Large intestine (tissue), 3 donors: ENCODE measurements at regions not wholly inside any gene's neighbourhood (a gene's known extent, or its start where the extent isn't known, plus 50 kb on each side); places are given as distances from the start of the nearest gene placed in this dataset.

Experiments used
- DNase-seq, 2 donors: peaks; one replicate each; pipeline versions ENCODE4 v3.0.0 to v3.0.0-alpha.2; 2013
- H3K27ac ChIP-seq: one replicate; pipeline ENCODE4 v1.5.1; 2013; ENCODE audit warnings: low read length
- H3K27me3 ChIP-seq: 2 replicates; pipeline ENCODE4 v1.6.1; 2013; ENCODE audit warnings: low read length; ENCODE audit not compliant: control insufficient read depth, insufficient read depth
- H3K36me3 ChIP-seq: 2 replicates; pipeline ENCODE4 v1.6.1; 2013; ENCODE audit warnings: low read length; ENCODE audit not compliant: control insufficient read depth, insufficient read depth
- H3K4me1 ChIP-seq: one replicate; pipeline ENCODE4 v1.6.1; 2013; ENCODE audit warnings: low read length; ENCODE audit not compliant: control insufficient read depth, insufficient read depth
- H3K4me3 ChIP-seq: one replicate; pipeline ENCODE4 v1.5.1; 2013; ENCODE audit warnings: low read length
- H3K9me3 ChIP-seq: one replicate; pipeline ENCODE4 v1.6.1; 2013; ENCODE audit warnings: mild to moderate bottlenecking, low read depth, low read length, moderate library complexity; ENCODE audit not compliant: control insufficient read depth
- WGBS: methylation state at CpG from one replicate; pipeline ENCODE4 v1.1.5; 2013; ENCODE audit warnings: low lambda C conversion rate; ENCODE audit not compliant: insufficient coverage; 5-methylcytosine and 5-hydroxymethylcytosine counted together

- peak in 1 of 2 donors; percentile 37 for DNase-seq
- no peaks in the 10 kb centered on the region for H3K27me3 ChIP-seq
- H3K4me1 ChIP-seq, result peaks cover 25% of the 10 kb centered on the region
- no CpG with 5 or more reads among the region's 8 CpGs for WGBS
- H3K27ac ChIP-seq, result peak overlapping the region; percentile 78
- H3K4me3 ChIP-seq, result no peak overlapping the region
- no peaks in the 10 kb centered on the region for H3K36me3 ChIP-seq
- H3K9me3 ChIP-seq, result no peaks in the 10 kb centered on the region
Measured at GRCh38 chr6:12577124-12577850, 139.3 kb upstream of the PHACTR1 start.

GRCh38 chr6:12578097-12578496 lies 138.5 kb upstream of the PHACTR1 start:
- no peak for DNase-seq
- no peaks in the 10 kb centered on the region for H3K27me3 ChIP-seq
- H3K27ac ChIP-seq, result no peak overlapping the region
- H3K9me3 ChIP-seq, result no peaks in the 10 kb centered on the region
- no peaks in the 10 kb centered on the region for H3K36me3 ChIP-seq
- no peak overlapping the region for H3K4me3 ChIP-seq
- peaks cover 25% of the 10 kb centered on the region for H3K4me1 ChIP-seq

- H3K9me3 ChIP-seq, result no peaks in the 10 kb centered on the region
- no CpG with 5 or more reads among the region's 3 CpGs for WGBS
- H3K27ac ChIP-seq, result no peak overlapping the region
- DNase-seq, result no peak
- no peaks in the 10 kb centered on the region for H3K36me3 ChIP-seq
- H3K27me3 ChIP-seq, result no peaks in the 10 kb centered on the region
- H3K4me3 ChIP-seq, result no peak overlapping the region
- peaks cover 21% of the 10 kb centered on the region for H3K4me1 ChIP-seq
Measured at GRCh38 chr6:12578751-12579150, 137.8 kb upstream of the PHACTR1 start.

GRCh38 chr6:12580290-12580689 lies 136.3 kb upstream of the PHACTR1 start:
- WGBS, result 80% methylated on average over 2 of the region's 3 CpGs
- no peaks in the 10 kb centered on the region for H3K27me3 ChIP-seq
- no peaks in the 10 kb centered on the region for H3K9me3 ChIP-seq
- H3K4me3 ChIP-seq, result no peak overlapping the region
- no peaks in the 10 kb centered on the region for H3K36me3 ChIP-seq
- H3K4me1 ChIP-seq, result peaks cover 23% of the 10 kb centered on the region
- DNase-seq, result no peak
- H3K27ac ChIP-seq, result no peak overlapping the region

- Histone ChIP-seq H3K4me1 (peaks cover 23% of the 10 kb centered on the region), H3K9me3 (no peaks in the 10 kb centered on the region), H3K27me3 (no peaks in the 10 kb centered on the region), H3K36me3 (no peaks in the 10 kb centered on the region), H3K4me3 (no peak overlapping the region), H3K27ac (no peak overlapping the region)
- DNase-seq, result no peak
- WGBS, result 87% methylated on average over 3 of the region's 4 CpGs
Measured at GRCh38 chr6:12582421-12583110, 134.0 kb upstream of the PHACTR1 start.

- Histone ChIP-seq H3K4me1 (peaks cover 20% of the 10 kb centered on the region), H3K27me3 (no peaks in the 10 kb centered on the region), H3K36me3 (no peaks in the 10 kb centered on the region), H3K4me3 (no peak overlapping the region), H3K27ac (peak overlapping the region; percentile 37), H3K9me3 (no peaks in the 10 kb centered on the region)
- WGBS, result 100% methylated on average over 2 of the region's 14 CpGs
- DNase-seq, result peak; percentile 76 to 87
Measured at GRCh38 chr6:12584631-12585405, 131.7 kb upstream of the PHACTR1 start.

- no peaks in the 10 kb centered on the region for H3K27me3 ChIP-seq
- peak overlapping the region; percentile 37 for H3K27ac ChIP-seq
- no CpG with 5 or more reads among the region's 12 CpGs for WGBS
- H3K36me3 ChIP-seq, result no peaks in the 10 kb centered on the region
- peaks cover 20% of the 10 kb centered on the region for H3K4me1 ChIP-seq
- H3K4me3 ChIP-seq, result no peak overlapping the region
- no peaks in the 10 kb centered on the region for H3K9me3 ChIP-seq
- no peak for DNase-seq
Measured at GRCh38 chr6:12585497-12585958, 131.0 kb upstream of the PHACTR1 start.

GRCh38 chr6:12586721-12587480 lies 129.7 kb upstream of the PHACTR1 start:
- Histone ChIP-seq H3K27ac (peak overlapping the region; percentile 37), H3K9me3 (no peaks in the 10 kb centered on the region), H3K36me3 (no peaks in the 10 kb centered on the region), H3K4me1 (peaks cover 20% of the 10 kb centered on the region), H3K4me3 (no peak overlapping the region), H3K27me3 (no peaks in the 10 kb centered on the region)
- WGBS, result 48% methylated on average over 3 of the region's 9 CpGs
- DNase-seq, result peak; percentile 57 to 79

- Histone ChIP-seq H3K27me3 (no peaks in the 10 kb centered on the region), H3K36me3 (no peaks in the 10 kb centered on the region), H3K4me3 (no peak overlapping the region), H3K4me1 (peaks cover 27% of the 10 kb centered on the region), H3K27ac (no peak overlapping the region), H3K9me3 (no peaks in the 10 kb centered on the region)
- no peak for DNase-seq
- no CpG with 5 or more reads among the region's 2 CpGs for WGBS
Measured at GRCh38 chr6:12590901-12591300, 125.7 kb upstream of the PHACTR1 start.

GRCh38 chr6:12592634-12593033 lies 123.9 kb upstream of the PHACTR1 start:
- no peaks in the 10 kb centered on the region for H3K36me3 ChIP-seq
- H3K4me1 ChIP-seq, result peaks cover 16% of the 10 kb centered on the region
- DNase-seq, result no peak
- no CpG with 5 or more reads among the region's 4 CpGs for WGBS
- no peaks in the 10 kb centered on the region for H3K9me3 ChIP-seq
- H3K4me3 ChIP-seq, result no peak overlapping the region
- H3K27me3 ChIP-seq, result no peaks in the 10 kb centered on the region
- no peak overlapping the region for H3K27ac ChIP-seq
